Adrenal gland (tissue), 9 donors: ENCODE measurements at regions not wholly inside any gene's neighbourhood (a gene's known extent, or its start where the extent isn't known, plus 50 kb on each side); places are given as distances from the start of the nearest gene placed in this dataset.

Experiments
- DNase-seq, 7 donors: peaks; one replicate each; pipeline ENCODE4 v3.0.0-alpha.2; 2019 to 2020
- H3K27ac ChIP-seq, 5 donors: fragments of 200-600 bp; sonication (generic) in 4 of 5; 1 replicate in 3 of 5; 2 replicates in 2 of 5; pipeline versions ENCODE4 v1.5.1 to v1.8.0; 2016 to 2020; ENCODE audit warnings: mild to moderate bottlenecking in 1 of 5
- H3K27me3 ChIP-seq: fragments of 200-600 bp; 2 replicates; pipeline ENCODE4 v1.8.0; 2021
- H3K36me3 ChIP-seq, 2 donors: fragments of 200-600 bp; replicated peaks in 1 of 2; 1 replicate in 1 of 2; 2 replicates in 1 of 2; pipeline versions ENCODE4 v1.5.1 to v1.8.0; 2018 to 2022
- H3K4me1 ChIP-seq, 2 donors: fragments of 200-600 bp; replicated peaks in 1 of 2; 1 replicate in 1 of 2; 2 replicates in 1 of 2; pipeline versions ENCODE4 v1.5.1 to v1.8.0; 2018 to 2021
- H3K4me3 ChIP-seq, 4 donors: fragments of 200-600 bp; sonication (generic) in 3 of 4; one replicate each; pipeline ENCODE4 v1.5.1; 2016 to 2018
- H3K9me3 ChIP-seq, 3 donors: fragments of 200-600 bp; sonication (generic) in 1 of 3; replicated peaks in 1 of 3; 1 replicate in 2 of 3; 2 replicates in 1 of 3; pipeline versions ENCODE4 v1.5.1 to v1.8.0; 2016 to 2021
- POLR2A ChIP-seq, 2 donors: fragments of 450-650 bp; IDR thresholded peaks; one replicate each; pipeline ENCODE4 v1.6.1; 2017; ENCODE audit warnings: antibody characterized with exemption in 2 of 2, mild to moderate bottlenecking in 2 of 2, moderate library complexity in 1 of 2
- WGBS, 4 donors: extraction: QIAGEN DNeasy Blood & Tissue Kit in 2 of 4; methylation state at CpG; one replicate each; pipeline versions ENCODE4 v1.1.5 to v1.1.7; 2013 to 2017; 5-methylcytosine and 5-hydroxymethylcytosine counted together
- intact Hi-C, 2 donors: fragments of 100-400 bp; cut with DNase I; formaldehyde crosslinking; loops; one replicate each; pipeline versions ENCODE4 v1.14.1 to v1.15.0; 2022 to 2023
- TF ChIP-seq, protein P1 (sequence below), 6 experiments: fragments of 450-650 bp in 4 of 6; fragments of 200-600 bp in 2 of 6; sonication (generic) in 1 of 6; IDR thresholded peaks; 1 replicate in 5 of 6; 2 replicates in 1 of 6; pipeline versions ENCODE4 v1.5.1 to v1.8.0; 2016 to 2021; ENCODE audit warnings: antibody characterized with exemption in 6 of 6, mild to moderate bottlenecking in 2 of 6, moderate library complexity in 1 of 6
- donor health status: healthy with polysubstance abuse.
- donor health status: Bipolar disorder and iron deficiency.
- donor health status: DM: yes; HTN: yes; CAD: no.
- donor health status: DM: no; HTN: no; CAD: no.
- donor health status: DM: no; HTN: no; CAD: no.

DNA sequence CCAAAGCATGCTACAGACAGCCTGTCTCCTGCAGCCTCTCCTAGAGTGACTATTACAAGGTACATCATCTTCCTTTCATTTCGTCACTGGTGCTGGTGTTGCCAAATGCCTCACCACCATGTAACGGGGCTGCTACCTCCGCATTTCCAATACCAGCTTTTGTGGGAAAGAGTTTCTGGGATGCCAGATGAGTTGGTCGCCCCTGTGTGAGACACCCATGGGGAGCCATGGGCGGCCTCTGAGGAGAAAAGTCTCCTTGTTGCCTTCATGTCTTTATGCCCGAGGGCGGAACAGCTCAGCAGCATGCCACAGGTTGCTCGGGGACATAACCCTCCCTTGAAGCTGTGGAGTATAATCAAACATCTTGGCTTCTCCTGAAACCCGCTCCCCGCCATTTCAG is 169.6 kb downstream of the THBS2 start:
- Histone ChIP-seq H3K9me3 (no peaks in the 10 kb centered on the region), H3K36me3 (no peaks in the 10 kb centered on the region), H3K4me1 (no peaks in the 10 kb centered on the region), H3K27ac (no peak overlapping the region), H3K27me3 (no peaks in the 10 kb centered on the region), H3K4me3 (no peak overlapping the region)
- intact Hi-C loops = no loop called here
- TF ChIP-seq, protein P1, sequence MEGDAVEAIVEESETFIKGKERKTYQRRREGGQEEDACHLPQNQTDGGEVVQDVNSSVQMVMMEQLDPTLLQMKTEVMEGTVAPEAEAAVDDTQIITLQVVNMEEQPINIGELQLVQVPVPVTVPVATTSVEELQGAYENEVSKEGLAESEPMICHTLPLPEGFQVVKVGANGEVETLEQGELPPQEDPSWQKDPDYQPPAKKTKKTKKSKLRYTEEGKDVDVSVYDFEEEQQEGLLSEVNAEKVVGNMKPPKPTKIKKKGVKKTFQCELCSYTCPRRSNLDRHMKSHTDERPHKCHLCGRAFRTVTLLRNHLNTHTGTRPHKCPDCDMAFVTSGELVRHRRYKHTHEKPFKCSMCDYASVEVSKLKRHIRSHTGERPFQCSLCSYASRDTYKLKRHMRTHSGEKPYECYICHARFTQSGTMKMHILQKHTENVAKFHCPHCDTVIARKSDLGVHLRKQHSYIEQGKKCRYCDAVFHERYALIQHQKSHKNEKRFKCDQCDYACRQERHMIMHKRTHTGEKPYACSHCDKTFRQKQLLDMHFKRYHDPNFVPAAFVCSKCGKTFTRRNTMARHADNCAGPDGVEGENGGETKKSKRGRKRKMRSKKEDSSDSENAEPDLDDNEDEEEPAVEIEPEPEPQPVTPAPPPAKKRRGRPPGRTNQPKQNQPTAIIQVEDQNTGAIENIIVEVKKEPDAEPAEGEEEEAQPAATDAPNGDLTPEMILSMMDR (IDR thresholded peaks at IDR 0.05) = no peak
- TF ChIP-seq POLR2A (IDR thresholded peaks at IDR 0.05) = no peak
- DNase-seq = no peak
- 88 to 95% (median 94%) methylated on average over 10 of the region's 10 CpGs for WGBS, 4 donors

DNA sequence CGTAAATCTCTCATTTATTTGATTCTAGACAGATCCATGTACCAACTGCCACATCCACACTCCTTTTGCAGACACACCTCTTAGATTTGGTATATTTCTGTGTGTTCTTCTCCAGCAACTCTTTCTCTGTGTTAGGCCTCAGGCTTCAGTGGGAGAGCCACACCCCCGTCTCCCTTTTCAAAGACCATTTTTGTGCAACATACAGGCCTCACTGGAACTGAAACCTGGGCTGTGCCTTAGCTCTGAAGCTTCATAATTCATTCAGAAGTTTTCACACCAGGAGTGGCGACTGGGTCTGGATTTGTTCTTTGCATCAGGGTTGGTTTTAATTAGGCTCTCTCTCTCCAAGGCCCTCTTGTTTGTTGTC is 170.2 kb downstream of the THBS2 start:
- Histone ChIP-seq H3K4me3 (no peak overlapping the region), H3K27ac (no peak overlapping the region), H3K36me3 (no peaks in the 10 kb centered on the region), H3K4me1 (no peaks in the 10 kb centered on the region), H3K9me3 (no peaks in the 10 kb centered on the region), H3K27me3 (no peaks in the 10 kb centered on the region)
- intact Hi-C loops = no loop called here
- DNase-seq = no peak
- TF ChIP-seq, protein P1 (IDR thresholded peaks at IDR 0.05) = no peak
- no peak for TF ChIP-seq POLR2A (IDR thresholded peaks at IDR 0.05)
- WGBS, 4 donors = 53 to 63% (median 58%) methylated on average over 3 of the region's 3 CpGs

DNA sequence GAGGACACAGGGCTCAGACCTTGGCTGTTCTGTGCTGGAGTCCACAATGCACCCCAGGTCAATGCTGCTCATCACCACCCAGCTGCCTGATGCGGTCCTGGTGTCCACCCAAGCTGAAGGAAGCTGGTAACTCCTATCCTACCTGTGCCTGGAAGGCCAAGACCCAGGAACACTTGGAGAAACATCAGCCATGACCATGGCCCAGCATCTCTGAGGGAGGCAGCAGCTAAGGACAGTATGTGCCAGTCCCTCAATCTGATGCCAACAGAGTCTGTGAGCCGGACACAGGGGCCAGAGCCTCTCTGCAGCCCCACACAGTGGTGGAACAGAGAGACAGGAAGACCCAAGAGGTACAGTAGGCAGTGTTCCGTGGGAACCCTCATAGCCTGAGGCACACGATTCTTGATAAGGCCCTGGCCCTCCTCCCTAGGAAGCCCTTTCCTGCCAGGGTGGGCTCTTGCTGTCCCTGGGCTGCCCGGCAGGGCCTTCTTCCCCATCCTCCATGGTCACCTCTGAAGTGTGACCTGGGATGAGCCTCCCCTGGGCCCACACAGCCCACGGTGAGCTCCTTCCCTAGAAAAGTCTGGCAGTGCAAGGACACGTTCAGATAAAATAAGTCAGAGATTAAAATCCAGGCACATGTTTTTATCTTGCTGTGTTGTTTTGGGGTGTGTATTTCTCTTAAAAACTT is 170.7 kb downstream of the THBS2 start:
- Histone ChIP-seq H3K9me3 (no peaks in the 10 kb centered on the region), H3K36me3 (no peaks in the 10 kb centered on the region), H3K27me3 (no peaks in the 10 kb centered on the region), H3K4me1 (no peaks in the 10 kb centered on the region), H3K27ac (no peak overlapping the region), H3K4me3 (no peak overlapping the region)
- 80 to 100% (median 88%) methylated on average over 1 to 7 of the region's 7 CpGs for whole genome bisulfite sequencing, 4 donors
- TF ChIP-seq, protein P1 (IDR thresholded peaks at IDR 0.05) = no peak
- no peak for TF ChIP-seq POLR2A (IDR thresholded peaks at IDR 0.05)
- DNase-seq = no peak
- intact Hi-C loops = no loop called here

DNA sequence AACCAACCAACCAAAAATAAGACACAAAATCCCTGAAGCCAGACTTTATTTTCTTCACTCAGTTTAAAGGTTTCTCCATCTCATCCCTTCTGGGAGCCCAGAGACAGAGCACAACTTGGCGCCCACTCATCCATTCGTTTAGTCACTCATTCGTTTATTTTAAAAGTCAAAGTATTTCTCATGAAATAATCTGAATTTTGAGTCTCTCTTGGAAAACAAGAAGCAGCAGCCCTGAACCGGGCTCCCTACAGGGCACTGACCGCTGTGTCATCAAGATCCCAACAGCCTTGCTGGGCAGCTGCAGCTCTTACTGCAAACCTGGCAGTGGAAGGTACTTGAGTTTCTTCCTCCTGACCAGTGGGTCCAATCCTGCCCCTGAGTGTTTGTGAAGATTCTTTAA is 171.6 kb downstream of the THBS2 start:
- no peak overlapping the region for H3K27ac ChIP-seq
- no peak for DNase-seq
- no peaks in the 10 kb centered on the region for H3K9me3 ChIP-seq
- H3K36me3 ChIP-seq = no peaks in the 10 kb centered on the region
- no peaks in the 10 kb centered on the region for H3K4me1 ChIP-seq
- no peak overlapping the region for H3K4me3 ChIP-seq
- intact Hi-C loops = no loop called here
- WGBS, 4 donors = 77 to 92% (median 85%) methylated on average over 5 of the region's 5 CpGs
- no peaks in the 10 kb centered on the region for H3K27me3 ChIP-seq
- TF ChIP-seq, protein P1 (IDR thresholded peaks at IDR 0.05) = no peak
- no peak for TF ChIP-seq POLR2A (IDR thresholded peaks at IDR 0.05)
